HG03108 (cell line): ENCODE measurements at regions not wholly inside any gene's neighbourhood (a gene's known extent, or its start where the extent isn't known, plus 50 kb on each side); places are given as distances from the start of the nearest gene placed in this dataset.
A peak's percentile ranks its signal among the peaks of the same experiment; 100 is the strongest.
"Not testable (repeated sequence)": the region's sequence is repeated elsewhere in the genome, so short reads cannot be mapped to it uniquely, and the experiment has no call there.

Source experiments
- ATAC-seq: cut with Tn5 transposase; IDR thresholded peaks from one replicate; pipeline ENCODE4 v1.9.1; 2021; ENCODE audit warnings: moderate library complexity; ENCODE audit not compliant: unreplicated experiment

- ATAC-seq = no peak
Observed at GRCh38 chr14:40058901-40059897, 627.0 kb upstream of the FBXO33 start.

GRCh38 chr14:40053416-40053815, 621.2 kb upstream of the FBXO33 start:
- no peak for ATAC-seq

- ATAC-seq = no peak
Observed at GRCh38 chr14:40028991-40029390, 596.8 kb upstream of the FBXO33 start.

- no peak for ATAC-seq
Observed at GRCh38 chr14:40025101-40025500, 592.9 kb upstream of the FBXO33 start.

GRCh38 chr14:40010961-40011360, 578.7 kb upstream of the FBXO33 start:
- ATAC-seq = no peak

- no peak for ATAC-seq
Observed at GRCh38 chr14:40009771-40010170, 577.5 kb upstream of the FBXO33 start.

- ATAC-seq = not testable (repeated sequence)
Observed at GRCh38 chr14:40008345-40008744, 576.1 kb upstream of the FBXO33 start.

GRCh38 chr14:40004871-40005500, 572.8 kb upstream of the FBXO33 start:
- ATAC-seq = no peak

GRCh38 chr14:40003773-40004172, 571.5 kb upstream of the FBXO33 start:
- ATAC-seq = no peak

- no peak for ATAC-seq
Observed at GRCh38 chr14:39998854-39999253, 566.6 kb upstream of the FBXO33 start.

- ATAC-seq = no peak
Observed at GRCh38 chr14:39998114-39998513, 565.9 kb upstream of the FBXO33 start.

- no peak for ATAC-seq
Observed at GRCh38 chr14:39991041-39991440, 558.8 kb upstream of the FBXO33 start.

GRCh38 chr14:39988939-39989338, 556.7 kb upstream of the FBXO33 start:
- ATAC-seq = no peak

GRCh38 chr14:39984323-39984722, 552.1 kb upstream of the FBXO33 start:
- ATAC-seq = no peak

- no peak for ATAC-seq
Observed at GRCh38 chr14:39977198-39977597, 545.0 kb upstream of the FBXO33 start.

- ATAC-seq = peak; percentile 98
Observed at GRCh38 chr14:39974036-39974435, 541.8 kb upstream of the FBXO33 start.

- ATAC-seq = no peak
Observed at GRCh38 chr14:39972704-39973103, 540.5 kb upstream of the FBXO33 start.

GRCh38 chr14:39967885-39968284, 535.7 kb upstream of the FBXO33 start:
- no peak for ATAC-seq

- no peak for ATAC-seq
Observed at GRCh38 chr14:39957987-39958386, 525.8 kb upstream of the FBXO33 start.

GRCh38 chr14:39957290-39957689, 525.1 kb upstream of the FBXO33 start:
- ATAC-seq = no peak

GRCh38 chr14:39956372-39956771, 524.1 kb upstream of the FBXO33 start:
- ATAC-seq = no peak

GRCh38 chr14:39948235-39948634, 516.0 kb upstream of the FBXO33 start:
- ATAC-seq = no peak
